Right lobe of liver (tissue), 6 donors: ENCODE measurements at regions not wholly inside any gene's neighbourhood (a gene's known extent, or its start where the extent isn't known, plus 50 kb on each side); places are given as distances from the start of the nearest gene placed in this dataset.

Experiments
- ATAC-seq, 4 donors: fragments of 200-7000 bp; cut with Tn5 transposase; one replicate each; pipeline ENCODE4 v1.9.1; 2020; ENCODE audit warnings: mild to moderate bottlenecking in 4 of 4, moderate library complexity in 4 of 4
- DNase-seq, 3 donors: peaks; one replicate each; pipeline ENCODE4 v3.0.0-alpha.2; 2020
- H3K27ac ChIP-seq, 3 donors: fragments of 200-600 bp; one replicate each; pipeline ENCODE4 v1.8.0; 2022
- H3K27me3 ChIP-seq, 2 donors: fragments of 200-600 bp; one replicate each; pipeline ENCODE4 v1.8.0; 2022
- H3K36me3 ChIP-seq, 4 donors: fragments of 200-600 bp; sonication (generic) in 1 of 4; one replicate each; pipeline versions ENCODE4 v1.5.1 to v1.8.0; 2017 to 2022; ENCODE audit warnings: control low read depth in 1 of 4
- H3K4me1 ChIP-seq, 4 donors: fragments of 200-600 bp; sonication (generic) in 1 of 4; one replicate each; pipeline versions ENCODE4 v1.5.1 to v1.8.0; 2017 to 2022; ENCODE audit warnings: control low read depth in 1 of 4
- H3K4me3 ChIP-seq, 3 donors: fragments of 200-600 bp; one replicate each; pipeline ENCODE4 v1.8.0; 2022
- H3K9me3 ChIP-seq, 4 donors: fragments of 200-600 bp; sonication (generic) in 1 of 4; one replicate each; pipeline versions ENCODE4 v1.5.1 to v1.8.0; 2017 to 2022; ENCODE audit warnings: control low read depth in 1 of 4
- CTCF ChIP-seq, 4 donors: fragments of 200-600 bp in 3 of 4; fragments of 450-650 bp in 1 of 4; IDR thresholded peaks; one replicate each; pipeline versions ENCODE4 v1.5.1 to v1.8.0; 2016 to 2022; ENCODE audit warnings: antibody characterized with exemption in 4 of 4, mild to moderate bottlenecking in 2 of 4
- POLR2A ChIP-seq: fragments of 450-650 bp; IDR thresholded peaks from one replicate; pipeline ENCODE4 v1.6.1; 2017; ENCODE audit warnings: antibody characterized with exemption, mild to moderate bottlenecking
- WGBS: methylation state at CpG from one replicate; pipeline ENCODE4 v1.1.6; 2018; ENCODE audit warnings: low coverage, low lambda C conversion rate; ENCODE audit not compliant: insufficient coverage; ENCODE audit errors: missing lambda C conversion rate; 5-methylcytosine and 5-hydroxymethylcytosine counted together
- intact Hi-C, 2 donors: fragments of 100-400 bp; cut with DNase I; formaldehyde crosslinking; loops; one replicate each; pipeline versions ENCODE4 v1.11.2 to v1.14.1; 2022
- donor health status: DM: no; HTN: yes; CAD: no.
- donor health status: DM: no; HTN: no; CAD: no.
- donor health status: DM: no; HTN: no; CAD: no.
- donor health status: DM: no; HTN: yes; CAD: no.
- donor health status: DM: no; HTN: yes; CAD: no.

- intact Hi-C loops, result no loop called here
Observed at GRCh38 chr5:115392611-115393010, 96.2 kb upstream of the CCDC112 start.

GRCh38 chr5:115391780-115392179 is 95.3 kb upstream of the CCDC112 start:
- Histone ChIP-seq H3K4me1 (peaks cover 0 to 8% (median 2%) of the 10 kb centered on the region in 4 donors), H3K9me3 (no peaks in the 10 kb centered on the region), H3K27me3 (no peaks in the 10 kb centered on the region), H3K27ac (no peak overlapping the region), H3K36me3 (no peaks in the 10 kb centered on the region), H3K4me3 (no peak overlapping the region)
- DNase-seq, result no peak
- WGBS, result 52% methylated on average over 5 of the region's 5 CpGs
- intact Hi-C loops, result no loop called here
- TF ChIP-seq CTCF (IDR thresholded peaks at IDR 0.05) (no peak), POLR2A (no peak)
- ATAC-seq, result peak; percentile 82 to 93 (median 85)

More at GRCh38 chr5:115392611-115393010, 96.2 kb upstream of the CCDC112 start:
- no peak for DNase-seq
- peaks cover 0 to 8% (median 2%) of the 10 kb centered on the region in 4 donors for H3K4me1 ChIP-seq
- H3K36me3 ChIP-seq, result no peaks in the 10 kb centered on the region
- ATAC-seq, result no peak
- no peak overlapping the region for H3K4me3 ChIP-seq
- 100% methylated on average over 1 of the region's 1 CpG for WGBS
- no peak overlapping the region for H3K27ac ChIP-seq
- TF ChIP-seq POLR2A (no peak), CTCF (IDR thresholded peaks at IDR 0.05) (no peak)
- no peaks in the 10 kb centered on the region for H3K27me3 ChIP-seq
- H3K9me3 ChIP-seq, result no peaks in the 10 kb centered on the region

- Histone ChIP-seq H3K27ac (no peak overlapping the region), H3K36me3 (no peaks in the 10 kb centered on the region), H3K27me3 (no peaks in the 10 kb centered on the region), H3K4me1 (peaks cover 0 to 8% (median 2%) of the 10 kb centered on the region in 4 donors), H3K9me3 (no peaks in the 10 kb centered on the region), H3K4me3 (no peak overlapping the region)
- intact Hi-C loops, result no loop called here
- no peak for ATAC-seq
- TF ChIP-seq CTCF (IDR thresholded peaks at IDR 0.05), result no peak
- no peak for TF ChIP-seq POLR2A
- 85% methylated on average over 8 of the region's 15 CpGs for WGBS
- DNase-seq, result no peak
Observed at GRCh38 chr5:115389799-115390382, 93.4 kb upstream of the CCDC112 start.

GRCh38 chr5:115389034-115389798 is 92.8 kb upstream of the CCDC112 start:
- peaks cover 0 to 8% (median 2%) of the 10 kb centered on the region in 4 donors for H3K4me1 ChIP-seq
- TF ChIP-seq CTCF (IDR thresholded peaks at IDR 0.05) (no peak), POLR2A (no peak)
- ATAC-seq (no peak), DNase-seq (no peak)
- H3K36me3 ChIP-seq, result no peaks in the 10 kb centered on the region
- H3K27ac ChIP-seq, result no peak overlapping the region
- H3K4me3 ChIP-seq, result no peak overlapping the region
- WGBS, result 81% methylated on average over 8 of the region's 8 CpGs
- no peaks in the 10 kb centered on the region for H3K9me3 ChIP-seq
- intact Hi-C loops, result no loop called here
- H3K27me3 ChIP-seq, result no peaks in the 10 kb centered on the region
